HL-60 (cell line): ENCODE measurements at regions not wholly inside any gene's neighbourhood (a gene's known extent, or its start where the extent isn't known, plus 50 kb on each side); places are given as distances from the start of the nearest gene placed in this dataset.

Experiments used
- CTCF ChIP-seq: IDR thresholded peaks from one replicate; pipeline ENCODE4 v1.5.1; 2011; ENCODE audit warnings: low read length, control low read depth, inconsistent platforms; ENCODE audit not compliant: insufficient read depth
- GABPA ChIP-seq: IDR thresholded peaks from 2 replicates; pipeline ENCODE4 v1.6.1; 2012; ENCODE audit warnings: low read depth
- POLR2AphosphoS5 ChIP-seq: IDR thresholded peaks from 2 replicates; pipeline ENCODE4 v1.6.1; 2012; ENCODE audit warnings: low read depth
- REST ChIP-seq: IDR thresholded peaks from 2 replicates; pipeline ENCODE4 v1.6.1; 2012; ENCODE audit warnings: low read depth; ENCODE audit not compliant: insufficient replicate concordance

GRCh38 chr4:110854021-110854678, 231.3 kb upstream of the PITX2 start:
- TF ChIP-seq CTCF (no peak), POLR2AphosphoS5 (no peak), GABPA (no peak), REST (no peak)
